ENCODE measurements at regions not wholly inside any gene's neighbourhood (a gene's known extent, or its start where the extent isn't known, plus 50 kb on each side); places are given as distances from the start of the nearest gene placed in this dataset.

GRCh38 chr14:98184457-98184856, 1087.5 kb downstream of the BCL11B start:
- no peak for TF ChIP-seq RAD21 (IDR thresholded peaks at IDR 0.05; ENCODE audit: low read length)
- TF ChIP-seq CTCF (conservative IDR thresholded peaks at IDR 0.05; ENCODE audit: low read depth, low read length), result no peak

Data from IMR-90 (cell line).